RWPE2 (cell line): ENCODE measurements at regions not wholly inside any gene's neighbourhood (a gene's known extent, or its start where the extent isn't known, plus 50 kb on each side); places are given as distances from the start of the nearest gene placed in this dataset.

ENCODE experiments used
- ATAC-seq: fragments of 200-7000 bp; cut with Tn5 transposase; 3 replicates; pipeline ENCODE4 v1.9.1; 2021; ENCODE audit warnings: low read depth
- DNase-seq: peaks from one replicate; pipeline ENCODE4 v3.0.0-alpha.2; 2020; ENCODE audit warnings: low spot score
- H3K27ac ChIP-seq: fragments of 450-650 bp; 2 replicates; pipeline ENCODE4 v1.5.1; 2017; ENCODE audit warnings: mild to moderate bottlenecking; ENCODE audit not compliant: poor library complexity, severe bottlenecking
- H3K27me3 ChIP-seq: fragments of 250-450 bp; sonication (Bioruptor Pico); 2 replicates; pipeline ENCODE4 v1.5.1; 2021; ENCODE audit warnings: mild to moderate bottlenecking, moderate library complexity; ENCODE audit not compliant: insufficient read depth, poor library complexity, severe bottlenecking
- H3K36me3 ChIP-seq: fragments of 250-450 bp; sonication (Bioruptor Pico); 2 replicates; pipeline ENCODE4 v1.5.1; 2020; ENCODE audit warnings: low read depth, mild to moderate bottlenecking, moderate library complexity
- H3K4me1 ChIP-seq: fragments of 250-450 bp; sonication (Bioruptor Pico); 2 replicates; pipeline ENCODE4 v1.5.1; 2021; ENCODE audit warnings: mild to moderate bottlenecking, moderate library complexity; ENCODE audit not compliant: insufficient read depth, poor library complexity, severe bottlenecking
- H3K4me3 ChIP-seq: fragments of 250-450 bp; sonication (Bioruptor Pico); 2 replicates; pipeline ENCODE4 v1.5.1; 2021; ENCODE audit warnings: mild to moderate bottlenecking, moderate library complexity; ENCODE audit not compliant: severe bottlenecking
- H3K9me3 ChIP-seq: fragments of 250-450 bp; sonication (Bioruptor Pico); 2 replicates; pipeline ENCODE4 v1.5.1; 2021; ENCODE audit warnings: mild to moderate bottlenecking, moderate library complexity; ENCODE audit not compliant: severe bottlenecking
- CTCF ChIP-seq: fragments of 450-650 bp; IDR thresholded peaks from one replicate; pipeline ENCODE4 v1.5.1; 2017; ENCODE audit warnings: mild to moderate bottlenecking, moderate library complexity; ENCODE audit not compliant: poor library complexity, severe bottlenecking

- Histone ChIP-seq H3K27me3 (no peaks in the 10 kb centered on the region), H3K4me3 (no peak overlapping the region), H3K27ac (no peak overlapping the region), H3K9me3 (no peaks in the 10 kb centered on the region), H3K4me1 (peaks cover 34% of the 10 kb centered on the region), H3K36me3 (no peaks in the 10 kb centered on the region)
- DNase-seq = no peak
- TF ChIP-seq CTCF = no peak
- no peak for ATAC-seq
Measured at GRCh38 chr6:37551446-37551845, 51.8 kb upstream of the CCDC167 start.

- no peak for TF ChIP-seq CTCF
- Histone ChIP-seq H3K4me1 (peaks cover 37% of the 10 kb centered on the region), H3K4me3 (no peak overlapping the region), H3K27ac (no peak overlapping the region), H3K27me3 (no peaks in the 10 kb centered on the region), H3K9me3 (no peaks in the 10 kb centered on the region), H3K36me3 (no peaks in the 10 kb centered on the region)
- DNase-seq (no peak), ATAC-seq (no peak)
Measured at GRCh38 chr6:37551002-37551401, 51.3 kb upstream of the CCDC167 start.

- H3K4me3 ChIP-seq = no peak overlapping the region
- no peaks in the 10 kb centered on the region for H3K9me3 ChIP-seq
- no peaks in the 10 kb centered on the region for H3K36me3 ChIP-seq
- DNase-seq (no peak), ATAC-seq (no peak)
- no peaks in the 10 kb centered on the region for H3K27me3 ChIP-seq
- H3K4me1 ChIP-seq = peaks cover 37% of the 10 kb centered on the region
- TF ChIP-seq CTCF = no peak
- no peak overlapping the region for H3K27ac ChIP-seq
Measured at GRCh38 chr6:37550191-37550831, 50.6 kb upstream of the CCDC167 start.

- Histone ChIP-seq H3K27me3 (no peaks in the 10 kb centered on the region), H3K36me3 (no peaks in the 10 kb centered on the region), H3K27ac (no peak overlapping the region), H3K4me3 (no peak overlapping the region), H3K4me1 (peaks cover 35% of the 10 kb centered on the region), H3K9me3 (no peaks in the 10 kb centered on the region)
- no peak for DNase-seq
- no peak for TF ChIP-seq CTCF
- ATAC-seq = no peak
Measured at GRCh38 chr6:37549558-37549957, 49.9 kb upstream of the CCDC167 start.
